Endothelial cell (in vitro differentiated cells): ENCODE measurements at regions not wholly inside any gene's neighbourhood (a gene's known extent, or its start where the extent isn't known, plus 50 kb on each side); places are given as distances from the start of the nearest gene placed in this dataset.
"Not testable (repeated sequence)": the region's sequence is repeated elsewhere in the genome, so short reads cannot be mapped to it uniquely, and the experiment has no call there.

Source experiments
- DNase-seq: peaks from one replicate; pipeline ENCODE4 v3.0.0; 2021; ENCODE audit warnings: low spot score
- H3K27ac Mint-ChIP-seq: one replicate; pipeline ENCODE4 v1.8.0; 2021; ENCODE audit warnings: mixed read lengths, inconsistent platforms; ENCODE audit not compliant: unreplicated experiment
- H3K27me3 Mint-ChIP-seq: one replicate; pipeline ENCODE4 v1.8.0; 2021; ENCODE audit warnings: mild to moderate bottlenecking, moderate library complexity, mixed read lengths, inconsistent platforms; ENCODE audit not compliant: unreplicated experiment
- H3K36me3 Mint-ChIP-seq: one replicate; pipeline ENCODE4 v1.8.0; 2021; ENCODE audit warnings: mild to moderate bottlenecking, low read depth, mixed read lengths, inconsistent platforms; ENCODE audit not compliant: unreplicated experiment
- H3K4me1 Mint-ChIP-seq: one replicate; pipeline ENCODE4 v1.8.0; 2021; ENCODE audit warnings: mild to moderate bottlenecking, mixed read lengths, inconsistent platforms; ENCODE audit not compliant: unreplicated experiment
- H3K4me3 Mint-ChIP-seq: one replicate; pipeline ENCODE4 v1.8.0; 2021; ENCODE audit warnings: mild to moderate bottlenecking, mixed read lengths, inconsistent platforms; ENCODE audit not compliant: unreplicated experiment
- H3K9me3 Mint-ChIP-seq: one replicate; pipeline ENCODE4 v1.8.0; 2021; ENCODE audit warnings: mixed read lengths, inconsistent platforms; ENCODE audit not compliant: unreplicated experiment
- CTCF ChIP-seq: fragments of 200-600 bp; sonication (generic); IDR thresholded peaks from one replicate; pipeline ENCODE4 v1.5.0; 2021; ENCODE audit warnings: antibody characterized with exemption; ENCODE audit not compliant: unreplicated experiment

GRCh38 chr6:10081075-10081474 is 333.8 kb downstream of the TFAP2A start:
- no peak for DNase-seq
- no peaks in the 10 kb centered on the region for H3K27me3 Mint-ChIP-seq
- H3K36me3 Mint-ChIP-seq, result no peaks in the 10 kb centered on the region
- no peak overlapping the region for H3K27ac Mint-ChIP-seq
- H3K4me3 Mint-ChIP-seq, result no peak overlapping the region
- no peak for TF ChIP-seq CTCF
- H3K4me1 Mint-ChIP-seq, result peaks cover 11% of the 10 kb centered on the region
- H3K9me3 Mint-ChIP-seq, result no peaks in the 10 kb centered on the region

- no peaks in the 10 kb centered on the region for H3K27me3 Mint-ChIP-seq
- peaks cover 11% of the 10 kb centered on the region for H3K4me1 Mint-ChIP-seq
- H3K4me3 Mint-ChIP-seq, result no peak overlapping the region
- H3K9me3 Mint-ChIP-seq, result no peaks in the 10 kb centered on the region
- no peaks in the 10 kb centered on the region for H3K36me3 Mint-ChIP-seq
- no peak overlapping the region for H3K27ac Mint-ChIP-seq
- DNase-seq, result no peak
- no peak for TF ChIP-seq CTCF
These were observed 334.3 kb downstream of the TFAP2A start for GRCh38 chr6:10080561-10080960.

- Mint-ChIP-seq H3K27me3 (no peaks in the 10 kb centered on the region), H3K4me1 (peaks cover 4% of the 10 kb centered on the region)
- no peak for TF ChIP-seq CTCF
These were observed 336.3 kb downstream of the TFAP2A start for GRCh38 chr6:10078581-10078980.

GRCh38 chr6:10074726-10075125 is 340.1 kb downstream of the TFAP2A start:
- H3K27me3 Mint-ChIP-seq, DNase-seq, H3K36me3 Mint-ChIP-seq, H3K4me1 Mint-ChIP-seq, H3K4me3 Mint-ChIP-seq, H3K9me3 Mint-ChIP-seq, H3K27ac Mint-ChIP-seq: not testable (repeated sequence)

More at GRCh38 chr6:10078581-10078980, 336.3 kb downstream of the TFAP2A start:
- Mint-ChIP-seq H3K36me3 (no peaks in the 10 kb centered on the region), H3K9me3 (no peaks in the 10 kb centered on the region), H3K27ac (no peak overlapping the region), H3K4me3 (no peak overlapping the region)
- DNase-seq, result no peak

GRCh38 chr6:10073341-10073740 is 341.5 kb downstream of the TFAP2A start:
- H3K27me3 Mint-ChIP-seq, result no peaks in the 10 kb centered on the region

More at GRCh38 chr6:10073341-10073740, 341.5 kb downstream of the TFAP2A start:
- TF ChIP-seq CTCF, result no peak
- H3K4me3 Mint-ChIP-seq, result no peak overlapping the region
- no peaks in the 10 kb centered on the region for H3K9me3 Mint-ChIP-seq
- no peaks in the 10 kb centered on the region for H3K4me1 Mint-ChIP-seq
- H3K36me3 Mint-ChIP-seq, result no peaks in the 10 kb centered on the region
- no peak for DNase-seq
- H3K27ac Mint-ChIP-seq, result no peak overlapping the region
